Fibroblast of villous mesenchyme (primary cell): ENCODE measurements at regions not wholly inside any gene's neighbourhood (a gene's known extent, or its start where the extent isn't known, plus 50 kb on each side); places are given as distances from the start of the nearest gene placed in this dataset.

Experiments used
- DNase-seq: peaks from one replicate; pipeline ENCODE4 v3.0.0-alpha.2; 2010; ENCODE audit warnings: low read depth
- H3K4me3 ChIP-seq: 2 replicates; pipeline ENCODE4 v1.5.1; 2011; ENCODE audit warnings: low read depth, mild to moderate bottlenecking, low read length
- TF ChIP-seq, protein P1 (sequence below): IDR thresholded peaks from 2 replicates; pipeline ENCODE4 v1.5.1; 2012; ENCODE audit warnings: low read depth, mild to moderate bottlenecking, low read length; ENCODE audit not compliant: insufficient read depth

DNA sequence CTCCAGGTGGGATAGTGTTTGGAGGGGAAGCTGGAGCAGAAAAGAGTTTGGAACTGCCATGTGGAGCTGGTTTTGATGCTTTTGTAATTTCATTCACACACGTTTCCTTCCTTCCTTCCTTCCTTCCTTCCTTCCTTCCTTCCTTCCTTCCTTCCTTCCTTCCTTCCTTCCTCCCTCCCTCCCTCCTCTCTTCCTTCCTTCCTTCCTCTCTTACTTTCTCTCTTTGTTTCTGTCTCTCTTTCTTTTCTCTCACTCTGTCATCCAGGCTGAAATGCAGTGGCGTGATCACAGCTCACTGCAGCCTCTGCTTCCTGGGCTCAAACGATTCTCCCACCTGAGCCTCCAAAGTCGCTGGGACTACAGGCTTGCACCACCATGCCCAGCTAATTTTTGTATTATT is 168.0 kb upstream of the ARID2 start:
- TF ChIP-seq, protein P1, sequence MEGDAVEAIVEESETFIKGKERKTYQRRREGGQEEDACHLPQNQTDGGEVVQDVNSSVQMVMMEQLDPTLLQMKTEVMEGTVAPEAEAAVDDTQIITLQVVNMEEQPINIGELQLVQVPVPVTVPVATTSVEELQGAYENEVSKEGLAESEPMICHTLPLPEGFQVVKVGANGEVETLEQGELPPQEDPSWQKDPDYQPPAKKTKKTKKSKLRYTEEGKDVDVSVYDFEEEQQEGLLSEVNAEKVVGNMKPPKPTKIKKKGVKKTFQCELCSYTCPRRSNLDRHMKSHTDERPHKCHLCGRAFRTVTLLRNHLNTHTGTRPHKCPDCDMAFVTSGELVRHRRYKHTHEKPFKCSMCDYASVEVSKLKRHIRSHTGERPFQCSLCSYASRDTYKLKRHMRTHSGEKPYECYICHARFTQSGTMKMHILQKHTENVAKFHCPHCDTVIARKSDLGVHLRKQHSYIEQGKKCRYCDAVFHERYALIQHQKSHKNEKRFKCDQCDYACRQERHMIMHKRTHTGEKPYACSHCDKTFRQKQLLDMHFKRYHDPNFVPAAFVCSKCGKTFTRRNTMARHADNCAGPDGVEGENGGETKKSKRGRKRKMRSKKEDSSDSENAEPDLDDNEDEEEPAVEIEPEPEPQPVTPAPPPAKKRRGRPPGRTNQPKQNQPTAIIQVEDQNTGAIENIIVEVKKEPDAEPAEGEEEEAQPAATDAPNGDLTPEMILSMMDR = no peak

DNA sequence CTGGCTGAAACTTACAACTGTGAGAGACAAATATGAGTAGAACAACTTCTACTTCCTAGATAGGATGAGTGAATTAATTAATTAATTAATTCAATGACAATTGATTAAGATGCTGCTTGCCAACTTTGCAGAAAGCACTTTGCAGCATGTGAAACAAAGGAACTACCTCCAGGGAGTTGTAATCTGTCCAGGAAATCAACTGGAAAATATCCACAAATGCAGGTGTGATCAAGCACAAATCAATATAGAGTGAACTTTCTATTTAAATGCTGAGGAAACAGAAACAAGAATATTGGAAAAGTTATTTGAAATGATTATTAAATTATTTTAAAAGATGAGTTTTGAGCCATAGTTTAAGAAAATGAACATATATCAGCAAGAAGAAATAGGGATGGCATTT is 163.9 kb upstream of the ARID2 start:
- TF ChIP-seq, protein P1 = no peak
- H3K4me3 ChIP-seq = no peak overlapping the region
- DNase-seq = no peak

More for the DNA sequence above, 168.0 kb upstream of the ARID2 start:
- no peak for DNase-seq
- no peak overlapping the region for H3K4me3 ChIP-seq

DNA sequence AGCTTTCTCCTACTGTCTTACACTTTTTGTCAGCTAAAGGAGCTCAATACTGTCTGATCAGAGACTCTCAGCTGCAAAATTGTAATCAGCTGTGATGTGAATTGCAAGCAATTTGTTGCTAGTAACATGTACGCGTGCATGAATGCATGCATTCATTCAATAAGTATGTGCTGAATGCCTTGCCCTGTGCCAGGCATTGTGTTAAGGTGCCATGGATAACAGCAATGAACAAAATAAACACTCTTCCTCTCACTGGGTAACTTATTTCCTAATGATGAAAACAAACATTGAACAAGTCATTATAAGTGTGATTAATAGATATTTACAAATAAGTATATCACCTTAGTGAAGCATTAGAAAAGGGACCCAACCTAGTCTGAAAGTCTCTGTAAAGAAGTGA is 163.2 kb upstream of the ARID2 start:
- H3K4me3 ChIP-seq = no peak overlapping the region
- TF ChIP-seq, protein P1 = no peak
- DNase-seq = no peak

DNA sequence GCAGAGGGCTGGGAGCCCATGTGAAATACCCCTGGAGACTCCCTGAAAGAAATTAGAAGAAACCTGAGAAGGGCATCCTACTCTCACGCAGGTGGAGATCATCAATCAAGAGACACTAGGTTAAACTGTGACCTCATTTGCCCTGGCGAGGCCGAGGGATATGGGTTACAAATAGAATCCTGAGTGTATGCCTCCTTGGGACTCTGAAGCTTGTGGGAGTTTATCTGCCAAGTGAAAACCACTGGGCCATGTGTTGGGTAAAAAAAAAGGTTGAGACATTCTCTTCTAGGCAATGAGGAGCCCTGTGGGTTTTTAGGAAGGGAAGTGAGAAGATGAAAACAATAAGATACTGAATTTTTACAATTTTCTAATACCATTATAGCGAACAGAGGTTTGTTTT is 160.7 kb upstream of the ARID2 start:
- DNase-seq = no peak
- TF ChIP-seq, protein P1 = no peak

DNA sequence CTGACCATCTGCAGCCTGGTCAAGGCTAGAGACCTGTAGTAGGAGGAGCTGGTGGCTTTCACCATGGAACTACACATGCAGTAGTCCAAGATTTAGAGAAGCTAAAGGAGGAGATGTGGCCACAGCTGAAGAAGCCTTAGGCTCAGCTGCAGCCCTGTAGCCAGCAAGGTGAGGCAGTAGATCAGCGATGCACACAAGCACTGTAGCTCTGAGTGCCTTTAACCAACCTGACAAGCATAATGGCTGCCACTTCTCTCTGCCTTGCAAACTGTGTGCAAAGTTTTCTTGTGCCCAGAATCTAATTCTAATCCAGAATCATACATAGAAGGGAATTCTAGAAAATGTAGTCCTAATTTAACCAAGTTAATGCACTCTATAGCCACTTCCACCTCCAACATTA is 159.0 kb upstream of the ARID2 start:
- DNase-seq = no peak
- H3K4me3 ChIP-seq = no peak overlapping the region
- TF ChIP-seq, protein P1 = no peak

More for the DNA sequence above, 160.7 kb upstream of the ARID2 start:
- no peak overlapping the region for H3K4me3 ChIP-seq

DNA sequence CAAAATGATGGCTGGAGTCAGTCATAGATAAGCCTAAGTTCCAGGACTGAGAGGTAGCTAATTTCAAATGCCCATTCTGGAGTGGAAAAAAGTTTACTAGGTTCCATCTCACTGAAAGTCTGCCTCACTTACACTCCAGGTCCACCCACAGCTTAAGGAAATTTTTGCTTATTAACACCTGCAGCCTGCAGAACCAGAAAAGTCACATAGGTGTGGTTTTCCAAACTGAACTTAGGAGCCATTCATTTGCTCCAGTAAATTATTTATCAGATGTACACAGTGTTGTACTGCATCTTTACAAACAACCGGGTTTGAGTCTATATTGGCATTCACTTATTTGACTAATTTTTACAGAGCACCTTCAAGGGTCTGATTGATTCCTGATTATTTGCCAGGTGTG is 157.4 kb upstream of the ARID2 start:
- H3K4me3 ChIP-seq = no peak overlapping the region
- no peak for DNase-seq
- TF ChIP-seq, protein P1 = no peak

DNA sequence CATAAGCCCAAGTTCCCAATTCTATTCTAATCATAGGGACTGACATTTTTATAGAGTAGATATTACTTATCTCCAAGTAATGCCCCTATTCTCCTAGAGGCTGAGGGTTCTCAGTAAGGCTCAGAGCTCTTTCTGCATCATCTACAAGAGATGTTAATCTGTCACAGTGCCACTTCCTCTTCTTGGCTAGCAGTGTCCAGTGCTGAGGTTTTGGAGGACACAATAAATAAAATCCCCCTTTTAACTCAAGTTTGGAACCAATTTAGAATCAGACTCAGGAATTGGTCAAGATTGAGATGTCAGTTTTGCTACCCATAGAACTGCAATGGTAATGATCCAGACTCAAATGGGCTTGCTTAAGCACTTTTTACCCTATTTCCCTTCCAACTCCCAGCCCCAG is 154.1 kb upstream of the ARID2 start:
- TF ChIP-seq, protein P1 = no peak
- no peak overlapping the region for H3K4me3 ChIP-seq
- DNase-seq = no peak
